GM12891 (cell line): ENCODE measurements at regions not wholly inside any gene's neighbourhood (a gene's known extent, or its start where the extent isn't known, plus 50 kb on each side); places are given as distances from the start of the nearest gene placed in this dataset.

Source experiments
- POLR2A ChIP-seq: IDR thresholded peaks from 2 replicates; pipeline ENCODE4 v1.6.1; 2011; ENCODE audit warnings: low read depth, low read length, control low read depth
- POLR2AphosphoS5 ChIP-seq: IDR thresholded peaks from 2 replicates; pipeline ENCODE4 v1.6.1; 2011; ENCODE audit warnings: low read depth, low read length, control low read depth
- TAF1 ChIP-seq: IDR thresholded peaks from 2 replicates; pipeline ENCODE4 v1.6.1; 2011; ENCODE audit warnings: low read depth, low read length, control low read depth

DNA sequence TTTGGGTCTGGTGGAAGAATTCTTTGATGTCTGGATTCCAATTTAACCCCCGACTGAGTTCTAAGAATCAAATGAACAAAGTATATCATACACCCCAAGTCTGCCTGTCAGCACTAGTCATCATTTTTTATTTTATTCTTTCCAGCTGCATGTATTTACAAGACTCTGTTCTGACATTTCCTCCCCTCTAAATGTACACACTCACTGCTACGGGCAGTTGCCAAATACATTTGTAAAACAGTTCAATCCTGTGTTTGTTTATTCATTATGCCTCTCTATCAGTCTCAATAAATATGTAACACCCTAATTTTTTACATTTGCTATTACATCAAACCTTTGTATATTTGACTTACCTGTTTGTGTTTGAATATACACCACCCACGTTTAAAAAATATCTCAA, 422.3 kb upstream of the PSMD7 start:
- TF ChIP-seq POLR2A (no peak), POLR2AphosphoS5 (no peak), TAF1 (no peak)
